Lower leg skin (tissue), 4 donors: ENCODE measurements at regions not wholly inside any gene's neighbourhood (a gene's known extent, or its start where the extent isn't known, plus 50 kb on each side); places are given as distances from the start of the nearest gene placed in this dataset.

Source experiments
- DNase-seq, 2 donors: peaks; one replicate each; pipeline ENCODE4 v3.0.0-alpha.2; 2019; ENCODE audit warnings: low spot score in 2 of 2
- H3K4me3 ChIP-seq: fragments of 200-600 bp; sonication (generic); 2 replicates; pipeline ENCODE4 v1.5.1; 2017; ENCODE audit warnings: mild to moderate bottlenecking, low read depth; ENCODE audit not compliant: poor library complexity, severe bottlenecking
- CTCF ChIP-seq, 3 donors: fragments of 450-650 bp; IDR thresholded peaks; one replicate each; pipeline ENCODE4 v1.5.1; 2016; ENCODE audit warnings: antibody characterized with exemption in 3 of 3, mild to moderate bottlenecking in 3 of 3, moderate library complexity in 2 of 3
- POLR2A ChIP-seq, 2 donors: fragments of 450-650 bp; IDR thresholded peaks; one replicate each; pipeline ENCODE4 v1.6.1; 2016 to 2017; ENCODE audit warnings: antibody characterized with exemption in 2 of 2, mild to moderate bottlenecking in 1 of 2, moderate library complexity in 1 of 2
- WGBS, 2 donors: methylation state at CpG; one replicate each; pipeline ENCODE4 v1.1.5; 2018; 5-methylcytosine and 5-hydroxymethylcytosine counted together
- intact Hi-C: fragments of 100-400 bp; cut with DNase I; formaldehyde crosslinking; loops from one replicate; pipeline ENCODE4 v1.15.0; 2023; ENCODE audit warnings: low total_unique reads

GRCh38 chr6:94367316-94367715 is 948.0 kb upstream of the EPHA7 start:
- no peak for DNase-seq
- H3K4me3 ChIP-seq, result no peak overlapping the region
- TF ChIP-seq CTCF (IDR thresholded peaks at IDR 0.05) (no peak), POLR2A (IDR thresholded peaks at IDR 0.05) (no peak)
- intact Hi-C loops, result no loop called here
- WGBS, 2 donors, result 29 to 36% methylated on average over 1 of the region's 1 CpG

GRCh38 chr6:94362061-94362864 is 942.9 kb upstream of the EPHA7 start:
- peak in 1 of 2 donors; percentile 81 for DNase-seq
- TF ChIP-seq CTCF (IDR thresholded peaks at IDR 0.05) (no peak), POLR2A (IDR thresholded peaks at IDR 0.05) (no peak)
- intact Hi-C loops, result no loop called here
- 90 to 96% methylated on average over 11 to 20 of the region's 26 CpGs for WGBS, 2 donors
- no peak overlapping the region for H3K4me3 ChIP-seq

- TF ChIP-seq POLR2A (IDR thresholded peaks at IDR 0.05), result no peak
- no peak for DNase-seq
- no peak overlapping the region for H3K4me3 ChIP-seq
- WGBS, 2 donors, result 89 to 90% methylated on average over 9 to 10 of the region's 10 CpGs
- intact Hi-C loops, result no loop called here
Measured at GRCh38 chr6:94361304-94362060, 942.1 kb upstream of the EPHA7 start.

- WGBS, 2 donors, result 76 to 89% methylated on average over 4 of the region's 4 CpGs
- no peak overlapping the region for H3K4me3 ChIP-seq
- intact Hi-C loops, result no loop called here
- DNase-seq, result no peak
- no peak for TF ChIP-seq POLR2A (IDR thresholded peaks at IDR 0.05)
- TF ChIP-seq CTCF (IDR thresholded peaks at IDR 0.05), result no peak
Measured at GRCh38 chr6:94357381-94357980, 938.1 kb upstream of the EPHA7 start.

- intact Hi-C loops, result no loop called here
- DNase-seq, result no peak
- TF ChIP-seq CTCF (IDR thresholded peaks at IDR 0.05), result no peak
- TF ChIP-seq POLR2A (IDR thresholded peaks at IDR 0.05), result no peak
- H3K4me3 ChIP-seq, result no peak overlapping the region
- 63 to 77% methylated on average over 8 of the region's 8 CpGs for WGBS, 2 donors
Measured at GRCh38 chr6:94350833-94351232, 931.5 kb upstream of the EPHA7 start.

- no peak for DNase-seq
- no peak overlapping the region for H3K4me3 ChIP-seq
- TF ChIP-seq POLR2A (IDR thresholded peaks at IDR 0.05) (no peak), CTCF (IDR thresholded peaks at IDR 0.05) (no peak)
- intact Hi-C loops, result no loop called here
- 64 to 74% methylated on average over 1 of the region's 1 CpG for WGBS, 2 donors
Measured at GRCh38 chr6:94349227-94349626, 929.9 kb upstream of the EPHA7 start.
